ENCODE measurements at regions not wholly inside any gene's neighbourhood (a gene's known extent, or its start where the extent isn't known, plus 50 kb on each side); places are given as distances from the start of the nearest gene placed in this dataset.

- TF ChIP-seq POLR2A (IDR thresholded peaks at IDR 0.05) (no peak), CTCF (IDR thresholded peaks at IDR 0.05) (no peak), EP300 (IDR thresholded peaks at IDR 0.05) (no peak), POLR2AphosphoS5 (IDR thresholded peaks at IDR 0.05) (no peak)
These were observed 619.6 kb upstream of the ADAMTS16 start for GRCh38 chr5:4520559-4520958.
